SK-N-SH (cell line): ENCODE measurements at regions not wholly inside any gene's neighbourhood (a gene's known extent, or its start where the extent isn't known, plus 50 kb on each side); places are given as distances from the start of the nearest gene placed in this dataset.

Experiments used
- CTCF ChIA-PET: fragments of 300-600, 350-600 bp; formaldehyde crosslinking; extraction: SDS; loops from one replicate; lab custom pipeline; 2021; lab: Yijun Ruan, JAX
- POLR2A ChIA-PET: fragments of 350-600 bp; sonication (Branson Sonifier 250); formaldehyde crosslinking; extraction: SDS; loops from one replicate; lab custom pipeline; 2020; ENCODE audit warnings: antibody characterized with exemption, inconsistent platforms; lab: Yijun Ruan, JAX
- DNase-seq: peaks from one replicate; pipeline ENCODE4 v3.0.0; 2012
- H2AFZ ChIP-seq: fragments of 200-600 bp; sonication (generic); 2 replicates; pipeline ENCODE4 v1.8.1; 2016; ENCODE audit warnings: antibody characterized with exemption, mild to moderate bottlenecking, low read depth
- H3F3A ChIP-seq: fragments of 200-600 bp; sonication (generic); replicated peaks from 2 replicates; pipeline ENCODE3; 2016; ENCODE audit warnings: antibody characterized with exemption, mild to moderate bottlenecking; ENCODE audit not compliant: insufficient read depth
- H3K27ac ChIP-seq, 2 experiments: fragments of 200-500 bp in 1 of 2; fragments of 200-600 bp in 1 of 2; sonication (Bioruptor generic) in 1 of 2; sonication (generic), shearing (Covaris generic) in 1 of 2; 2 replicates each; pipeline versions ENCODE4 v1.5.1 to v1.6.1; 2014 to 2016; ENCODE audit warnings: low read depth in 2 of 2, inconsistent platforms in 1 of 2, low read length in 1 of 2, mild to moderate bottlenecking in 1 of 2, mixed read lengths in 1 of 2
- H3K27me3 ChIP-seq: fragments of 200-600 bp; sonication (generic), shearing (Covaris generic); 2 replicates; pipeline ENCODE4 v1.6.1; 2016; ENCODE audit warnings: mixed run types; ENCODE audit not compliant: insufficient read depth
- H3K36me3 ChIP-seq, 2 experiments: fragments of 200-500 bp in 1 of 2; fragments of 200-600 bp in 1 of 2; sonication (Bioruptor generic) in 1 of 2; sonication (generic) in 1 of 2; replicated peaks in 1 of 2; 2 replicates each; pipeline versions ENCODE3 to v1.5.1; 2014 to 2016; ENCODE audit warnings: low read length in 1 of 2, mild to moderate bottlenecking in 1 of 2; ENCODE audit not compliant: insufficient read depth in 2 of 2, control insufficient read depth in 1 of 2
- H3K4me1 ChIP-seq, 2 experiments: fragments of 200-500 bp in 1 of 2; fragments of 200-600 bp in 1 of 2; sonication (Bioruptor generic) in 1 of 2; sonication (generic), shearing (Covaris generic) in 1 of 2; 2 replicates each; pipeline versions ENCODE4 v1.5.1 to v1.6.1; 2014 to 2016; ENCODE audit warnings: low read depth in 1 of 2, low read length in 1 of 2, mixed run types in 1 of 2; ENCODE audit not compliant: insufficient read depth in 2 of 2, control insufficient read depth in 1 of 2
- H3K4me2 ChIP-seq: fragments of 200-600 bp; sonication (generic), shearing (Covaris generic); 2 replicates; pipeline ENCODE4 v1.6.1; 2017; ENCODE audit warnings: mixed run types
- H3K4me3 ChIP-seq, 2 experiments: fragments of 200-500 bp in 1 of 2; fragments of 200-600 bp in 1 of 2; sonication (Bioruptor generic) in 1 of 2; sonication (generic), shearing (Covaris generic) in 1 of 2; 2 replicates each; pipeline versions ENCODE4 v1.5.1 to v1.8.1; 2014 to 2016; ENCODE audit warnings: low read depth in 2 of 2, inconsistent platforms in 1 of 2, low read length in 1 of 2, mild to moderate bottlenecking in 1 of 2, mixed read lengths in 1 of 2, moderate library complexity in 1 of 2
- H3K79me2 ChIP-seq: fragments of 200-600 bp; sonication (generic); 2 replicates; pipeline ENCODE4 v1.8.1; 2017; ENCODE audit warnings: mild to moderate bottlenecking; ENCODE audit not compliant: insufficient read depth
- H3K9ac ChIP-seq: fragments of 200-600 bp; sonication (generic); 2 replicates; pipeline ENCODE4 v1.6.1; 2017; ENCODE audit warnings: mixed run types
- H3K9me2 ChIP-seq: fragments of 200-600 bp; sonication (generic); 2 replicates; pipeline ENCODE4 v1.6.1; 2017; ENCODE audit warnings: mixed run types
- H3K9me3 ChIP-seq: fragments of 200-600 bp; sonication (generic); 2 replicates; pipeline ENCODE4 v1.6.1; 2017; ENCODE audit warnings: mixed run types, mild to moderate bottlenecking, moderate library complexity
- H4K20me1 ChIP-seq: fragments of 200-600 bp; sonication (generic); 2 replicates; pipeline ENCODE4 v1.6.1; 2017; ENCODE audit warnings: mild to moderate bottlenecking, mixed run types; ENCODE audit not compliant: insufficient read depth
- CTCF ChIP-seq: fragments of 200-600 bp; sonication (generic); IDR thresholded peaks from 2 replicates; pipeline ENCODE4 v1.6.1; 2017; ENCODE audit warnings: antibody characterized with exemption, mild to moderate bottlenecking, moderate library complexity
- ELF1 ChIP-seq: IDR thresholded peaks from 2 replicates; pipeline ENCODE4 v1.4.0; 2012
- FOXJ3 ChIP-seq: sonication (generic); formaldehyde crosslinking; IDR thresholded peaks from 2 replicates; pipeline ENCODE4 v1.5.1; 2020; ENCODE audit warnings: mild to moderate bottlenecking, missing genetic modification reagents
- GATA2 ChIP-seq: sonication (generic); formaldehyde crosslinking; IDR thresholded peaks from 2 replicates; pipeline ENCODE4 v1.5.0; 2020; ENCODE audit warnings: mild to moderate bottlenecking, missing genetic modification reagents
- JUND ChIP-seq: IDR thresholded peaks from 2 replicates; pipeline ENCODE4 v1.4.0; 2012
- MEF2A ChIP-seq: IDR thresholded peaks from 2 replicates; pipeline ENCODE4 v1.4.0; 2012; ENCODE audit warnings: low read depth, borderline replicate concordance
- MXI1 ChIP-seq: IDR thresholded peaks from 2 replicates; pipeline ENCODE4 v1.6.1; 2012; ENCODE audit warnings: mild to moderate bottlenecking, low read depth, low read length, improper control_type of control experiment
- NFIC ChIP-seq: IDR thresholded peaks from 2 replicates; pipeline ENCODE4 v1.4.0; 2012; ENCODE audit warnings: borderline replicate concordance
- NRF1 ChIP-seq: IDR thresholded peaks from 2 replicates; pipeline ENCODE4 v1.6.1; 2012; ENCODE audit warnings: low read depth, mild to moderate bottlenecking, low read length
- RAD21 ChIP-seq: IDR thresholded peaks from 2 replicates; pipeline ENCODE4 v1.6.1; 2012; ENCODE audit warnings: mild to moderate bottlenecking, low read length
- RCOR1 ChIP-seq: fragments of 150-350 bp; IDR thresholded peaks from 2 replicates; pipeline ENCODE4 v1.6.1; 2017; ENCODE audit warnings: antibody characterized with exemption, low read length
- RFX5 ChIP-seq: IDR thresholded peaks from 2 replicates; pipeline ENCODE4 v1.6.1; 2012; ENCODE audit warnings: mild to moderate bottlenecking, improper control_type of control experiment, low read length
- SMC3 ChIP-seq: IDR thresholded peaks from 2 replicates; pipeline ENCODE4 v1.6.1; 2012; ENCODE audit warnings: low read depth, low read length, improper control_type of control experiment
- TAF1 ChIP-seq: IDR thresholded peaks from 2 replicates; pipeline ENCODE4 v1.6.1; 2012; ENCODE audit warnings: low read depth, mild to moderate bottlenecking, low read length, moderate library complexity, borderline replicate concordance
- TCF12 ChIP-seq: IDR thresholded peaks from 2 replicates; pipeline ENCODE4 v1.4.0; 2012
- WGBS: methylation state at CpG from one replicate; pipeline ENCODE4 v1.1.6; 2017; ENCODE audit warnings: low lambda C conversion rate; 5-methylcytosine and 5-hydroxymethylcytosine counted together
- TF ChIP-seq, protein P1 (sequence below): IDR thresholded peaks from 2 replicates; pipeline ENCODE4 v1.6.1; 2012; ENCODE audit warnings: mild to moderate bottlenecking, low read depth, low read length, moderate library complexity
- TF ChIP-seq, protein P2 (sequence below): IDR thresholded peaks from 2 replicates; pipeline ENCODE4; 2012

DNA sequence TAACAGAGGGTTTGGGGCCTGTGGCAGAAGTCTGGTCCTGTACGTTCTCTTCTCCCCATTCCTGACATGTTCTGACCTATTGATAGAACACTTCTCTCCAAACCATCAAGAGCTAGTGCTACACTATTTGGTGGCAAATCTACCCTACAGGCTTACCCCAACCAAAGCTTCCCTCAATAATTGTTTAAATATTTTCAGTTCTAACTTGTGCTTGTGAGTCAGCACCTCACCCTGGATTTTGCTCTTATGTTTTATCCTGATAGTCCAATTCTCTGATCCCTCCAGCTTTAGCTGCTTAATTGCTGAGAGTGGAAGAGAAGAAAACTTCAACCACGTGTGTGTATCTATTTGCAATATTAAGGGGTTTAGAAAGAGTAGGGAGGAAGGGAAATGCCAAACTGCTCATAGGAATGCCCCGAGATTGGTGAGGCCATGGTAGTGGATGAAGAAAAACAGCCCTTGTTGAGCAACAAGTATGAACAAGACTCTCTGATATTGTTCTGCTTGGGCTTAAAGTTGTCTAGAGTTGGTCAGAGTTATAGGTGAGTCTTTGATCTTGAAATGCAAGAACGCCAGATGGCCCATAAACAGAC lies 67.8 kb upstream of the PARD3B start:
- DNase-seq = no peak
- H3K4me2 ChIP-seq = no peak overlapping the region
- H3K36me3 ChIP-seq = no peaks in the 10 kb centered on the region
- H4K20me1 ChIP-seq = no peaks in the 10 kb centered on the region
- TF ChIP-seq GATA2 (CRISPR knock-in tag) = no peak
- TF ChIP-seq CTCF = no peak
- TF ChIP-seq RAD21 = no peak
- TF ChIP-seq, protein P1, sequence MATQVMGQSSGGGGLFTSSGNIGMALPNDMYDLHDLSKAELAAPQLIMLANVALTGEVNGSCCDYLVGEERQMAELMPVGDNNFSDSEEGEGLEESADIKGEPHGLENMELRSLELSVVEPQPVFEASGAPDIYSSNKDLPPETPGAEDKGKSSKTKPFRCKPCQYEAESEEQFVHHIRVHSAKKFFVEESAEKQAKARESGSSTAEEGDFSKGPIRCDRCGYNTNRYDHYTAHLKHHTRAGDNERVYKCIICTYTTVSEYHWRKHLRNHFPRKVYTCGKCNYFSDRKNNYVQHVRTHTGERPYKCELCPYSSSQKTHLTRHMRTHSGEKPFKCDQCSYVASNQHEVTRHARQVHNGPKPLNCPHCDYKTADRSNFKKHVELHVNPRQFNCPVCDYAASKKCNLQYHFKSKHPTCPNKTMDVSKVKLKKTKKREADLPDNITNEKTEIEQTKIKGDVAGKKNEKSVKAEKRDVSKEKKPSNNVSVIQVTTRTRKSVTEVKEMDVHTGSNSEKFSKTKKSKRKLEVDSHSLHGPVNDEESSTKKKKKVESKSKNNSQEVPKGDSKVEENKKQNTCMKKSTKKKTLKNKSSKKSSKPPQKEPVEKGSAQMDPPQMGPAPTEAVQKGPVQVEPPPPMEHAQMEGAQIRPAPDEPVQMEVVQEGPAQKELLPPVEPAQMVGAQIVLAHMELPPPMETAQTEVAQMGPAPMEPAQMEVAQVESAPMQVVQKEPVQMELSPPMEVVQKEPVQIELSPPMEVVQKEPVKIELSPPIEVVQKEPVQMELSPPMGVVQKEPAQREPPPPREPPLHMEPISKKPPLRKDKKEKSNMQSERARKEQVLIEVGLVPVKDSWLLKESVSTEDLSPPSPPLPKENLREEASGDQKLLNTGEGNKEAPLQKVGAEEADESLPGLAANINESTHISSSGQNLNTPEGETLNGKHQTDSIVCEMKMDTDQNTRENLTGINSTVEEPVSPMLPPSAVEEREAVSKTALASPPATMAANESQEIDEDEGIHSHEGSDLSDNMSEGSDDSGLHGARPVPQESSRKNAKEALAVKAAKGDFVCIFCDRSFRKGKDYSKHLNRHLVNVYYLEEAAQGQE = no peak
- no peak for TF ChIP-seq FOXJ3 (CRISPR knock-in tag)
- no peak for TF ChIP-seq RCOR1
- no peak for TF ChIP-seq NFIC
- TF ChIP-seq, protein P2, sequence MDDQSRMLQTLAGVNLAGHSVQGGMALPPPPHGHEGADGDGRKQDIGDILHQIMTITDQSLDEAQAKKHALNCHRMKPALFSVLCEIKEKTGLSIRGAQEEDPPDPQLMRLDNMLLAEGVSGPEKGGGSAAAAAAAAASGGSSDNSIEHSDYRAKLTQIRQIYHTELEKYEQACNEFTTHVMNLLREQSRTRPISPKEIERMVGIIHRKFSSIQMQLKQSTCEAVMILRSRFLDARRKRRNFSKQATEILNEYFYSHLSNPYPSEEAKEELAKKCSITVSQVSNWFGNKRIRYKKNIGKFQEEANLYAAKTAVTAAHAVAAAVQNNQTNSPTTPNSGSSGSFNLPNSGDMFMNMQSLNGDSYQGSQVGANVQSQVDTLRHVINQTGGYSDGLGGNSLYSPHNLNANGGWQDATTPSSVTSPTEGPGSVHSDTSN = no peak
- no peak for TF ChIP-seq MXI1
- no peak for TF ChIP-seq ELF1
- no peak for TF ChIP-seq NRF1
- no peak for TF ChIP-seq SMC3
- TF ChIP-seq MEF2A = no peak
- no peak for TF ChIP-seq TAF1
- TF ChIP-seq JUND = no peak
- TF ChIP-seq TCF12 = no peak
- no peak for TF ChIP-seq RFX5
- no peak overlapping the region for H3K27ac ChIP-seq
- no peaks in the 10 kb centered on the region for H3K9me3 ChIP-seq
- 67% methylated on average over 4 of the region's 4 CpGs for WGBS
- H3K4me3 ChIP-seq = no peak overlapping the region
- ChIA-PET CTCF (no interaction called here), POLR2A (no interaction called here)
- no peaks in the 10 kb centered on the region for H3F3A ChIP-seq
- peaks cover 0 to 7% of the 10 kb centered on the region in 2 experiments; a peak in 3 of 4 replicates for H3K4me1 ChIP-seq
- H3K27me3 ChIP-seq = no peaks in the 10 kb centered on the region
- H2AFZ ChIP-seq = no peak overlapping the region
- H3K9ac ChIP-seq = no peak overlapping the region
- H3K79me2 ChIP-seq = no peaks in the 10 kb centered on the region
- no peaks in the 10 kb centered on the region for H3K9me2 ChIP-seq
